ENCODE measurements at regions not wholly inside any gene's neighbourhood (a gene's known extent, or its start where the extent isn't known, plus 50 kb on each side); places are given as distances from the start of the nearest gene placed in this dataset.
A peak's percentile ranks its signal among the peaks of the same experiment; 100 is the strongest.

GRCh38 chr17:62910277-62910676, 55.8 kb upstream of the TANC2 start:
- Mint-ChIP-seq H3K27ac (no peak overlapping the region), H3K4me3 (no peak overlapping the region), H3K27me3 (ENCODE audit: insufficient read depth) (peaks cover 11% of the 10 kb centered on the region), H3K9me3 (peaks cover 16% of the 10 kb centered on the region), H3K36me3 (ENCODE audit: low read depth) (peaks cover 2% of the 10 kb centered on the region), H3K4me1 (no peaks in the 10 kb centered on the region)
- 79 to 80% methylated on average over 1 to 4 of the region's 4 CpGs for WGBS, 2 experiments (ENCODE audit: insufficient coverage in 1 of 2, insufficient read length in 1 of 2)
- Histone ChIP-seq H3K9me3 (ENCODE audit: control insufficient read depth, low read length) (peaks cover 21% of the 10 kb centered on the region), H3K4me1 (ENCODE audit: control insufficient read depth, insufficient read depth, low read length) (no peaks in the 10 kb centered on the region), H3K4me3 (ENCODE audit: low read length) (no peak overlapping the region), H3K27me3 (ENCODE audit: control insufficient read depth, insufficient read depth, low read length, poor library complexity, severe bottlenecking) (no peaks in the 10 kb centered on the region), H3K9ac (ENCODE audit: extremely low read depth, low read length, poor library complexity, severe bottlenecking) (no peak overlapping the region), H3K36me3 (ENCODE audit: control insufficient read depth, insufficient read depth, low read length) (no peaks in the 10 kb centered on the region), H3K27ac (ENCODE audit: low read depth, low read length) (no peak overlapping the region)
- DNase-seq, result peak; percentile 22
- TF ChIP-seq, protein P1, sequence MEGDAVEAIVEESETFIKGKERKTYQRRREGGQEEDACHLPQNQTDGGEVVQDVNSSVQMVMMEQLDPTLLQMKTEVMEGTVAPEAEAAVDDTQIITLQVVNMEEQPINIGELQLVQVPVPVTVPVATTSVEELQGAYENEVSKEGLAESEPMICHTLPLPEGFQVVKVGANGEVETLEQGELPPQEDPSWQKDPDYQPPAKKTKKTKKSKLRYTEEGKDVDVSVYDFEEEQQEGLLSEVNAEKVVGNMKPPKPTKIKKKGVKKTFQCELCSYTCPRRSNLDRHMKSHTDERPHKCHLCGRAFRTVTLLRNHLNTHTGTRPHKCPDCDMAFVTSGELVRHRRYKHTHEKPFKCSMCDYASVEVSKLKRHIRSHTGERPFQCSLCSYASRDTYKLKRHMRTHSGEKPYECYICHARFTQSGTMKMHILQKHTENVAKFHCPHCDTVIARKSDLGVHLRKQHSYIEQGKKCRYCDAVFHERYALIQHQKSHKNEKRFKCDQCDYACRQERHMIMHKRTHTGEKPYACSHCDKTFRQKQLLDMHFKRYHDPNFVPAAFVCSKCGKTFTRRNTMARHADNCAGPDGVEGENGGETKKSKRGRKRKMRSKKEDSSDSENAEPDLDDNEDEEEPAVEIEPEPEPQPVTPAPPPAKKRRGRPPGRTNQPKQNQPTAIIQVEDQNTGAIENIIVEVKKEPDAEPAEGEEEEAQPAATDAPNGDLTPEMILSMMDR (conservative IDR thresholded peaks at IDR 0.05), result no peak

DNA sequence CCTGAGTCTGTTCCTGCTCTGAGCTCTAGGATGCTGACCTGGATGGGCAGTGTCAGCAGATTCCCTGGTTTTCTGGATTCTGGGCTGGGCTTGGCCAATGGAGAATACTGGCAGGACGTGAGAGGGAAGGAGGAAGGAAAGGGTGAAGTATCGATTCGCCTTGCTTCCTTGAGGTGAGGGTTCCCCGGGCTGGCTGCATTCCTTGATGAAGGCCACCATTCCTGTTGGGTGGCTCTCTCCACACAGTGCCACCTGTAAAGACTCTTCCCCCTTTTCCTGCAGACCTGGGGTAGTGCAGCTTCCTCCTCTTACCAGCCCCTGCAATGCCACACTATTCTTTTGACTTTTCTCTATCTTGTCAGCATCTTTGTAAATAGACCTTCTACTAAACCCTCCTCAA, 58.1 kb upstream of the TANC2 start:
- Histone ChIP-seq H3K36me3 (ENCODE audit: control insufficient read depth, insufficient read depth, low read length) (no peaks in the 10 kb centered on the region), H3K4me1 (ENCODE audit: control insufficient read depth, insufficient read depth, low read length) (no peaks in the 10 kb centered on the region), H3K27me3 (ENCODE audit: control insufficient read depth, insufficient read depth, low read length, poor library complexity, severe bottlenecking) (no peaks in the 10 kb centered on the region), H3K9me3 (ENCODE audit: control insufficient read depth, low read length) (peaks cover 20% of the 10 kb centered on the region), H3K9ac (ENCODE audit: extremely low read depth, low read length, poor library complexity, severe bottlenecking) (no peak overlapping the region), H3K4me3 (ENCODE audit: low read length) (no peak overlapping the region), H3K27ac (ENCODE audit: low read depth, low read length) (no peak overlapping the region)
- H3K4me1 Mint-ChIP-seq, result no peaks in the 10 kb centered on the region
- DNase-seq, result peak; percentile 38
- H3K36me3 Mint-ChIP-seq (ENCODE audit: low read depth), result peaks cover 2% of the 10 kb centered on the region
- TF ChIP-seq, protein P1 (conservative IDR thresholded peaks at IDR 0.05), result no peak
- 90 to 98% methylated on average over 2 to 4 of the region's 4 CpGs for WGBS, 2 experiments (ENCODE audit: insufficient coverage in 1 of 2, insufficient read length in 1 of 2)
- no peak overlapping the region for H3K27ac Mint-ChIP-seq
- H3K4me3 Mint-ChIP-seq, result no peak overlapping the region
- peaks cover 16% of the 10 kb centered on the region for H3K9me3 Mint-ChIP-seq
- peaks cover 11% of the 10 kb centered on the region for H3K27me3 Mint-ChIP-seq (ENCODE audit: insufficient read depth)

DNA sequence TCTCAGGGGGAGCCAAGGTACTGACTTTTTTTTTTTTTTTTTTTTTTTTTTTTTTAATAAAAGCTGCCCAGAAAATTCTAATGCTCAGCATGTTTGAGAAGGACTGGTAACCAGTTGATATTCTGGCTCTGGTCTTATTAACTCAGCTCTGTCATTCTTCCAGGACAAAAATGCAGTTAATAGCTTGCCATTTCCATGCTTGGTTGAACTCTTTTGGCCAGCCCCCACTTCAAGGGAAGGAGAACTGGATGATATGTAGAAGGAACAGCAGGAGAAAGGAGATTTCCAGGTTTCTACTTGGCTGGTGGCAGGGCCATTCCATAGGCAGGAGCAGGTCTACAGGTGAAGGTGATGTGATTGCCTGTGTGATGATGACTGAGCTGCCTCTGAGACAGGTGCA, 59.2 kb upstream of the TANC2 start:
- H3K27me3 Mint-ChIP-seq (ENCODE audit: insufficient read depth), result peaks cover 10% of the 10 kb centered on the region
- Histone ChIP-seq H3K9me3 (ENCODE audit: control insufficient read depth, low read length) (peaks cover 10% of the 10 kb centered on the region), H3K36me3 (ENCODE audit: control insufficient read depth, insufficient read depth, low read length) (no peaks in the 10 kb centered on the region), H3K27ac (ENCODE audit: low read depth, low read length) (no peak overlapping the region), H3K4me3 (ENCODE audit: low read length) (no peak overlapping the region), H3K9ac (ENCODE audit: extremely low read depth, low read length, poor library complexity, severe bottlenecking) (no peak overlapping the region), H3K27me3 (ENCODE audit: control insufficient read depth, insufficient read depth, low read length, poor library complexity, severe bottlenecking) (no peaks in the 10 kb centered on the region), H3K4me1 (ENCODE audit: control insufficient read depth, insufficient read depth, low read length) (no peaks in the 10 kb centered on the region)
- no peaks in the 10 kb centered on the region for H3K4me1 Mint-ChIP-seq
- peaks cover 2% of the 10 kb centered on the region for H3K36me3 Mint-ChIP-seq (ENCODE audit: low read depth)
- no peak overlapping the region for H3K4me3 Mint-ChIP-seq
- TF ChIP-seq, protein P1 (conservative IDR thresholded peaks at IDR 0.05), result no peak
- peak; percentile 23 for DNase-seq
- peaks cover 10% of the 10 kb centered on the region for H3K9me3 Mint-ChIP-seq
- no peak overlapping the region for H3K27ac Mint-ChIP-seq
